22Rv1 (cell line): ENCODE measurements at regions not wholly inside any gene's neighbourhood (a gene's known extent, or its start where the extent isn't known, plus 50 kb on each side); places are given as distances from the start of the nearest gene placed in this dataset.

Experiments
- ZFX ChIP-seq: fragments of 450-650 bp; IDR thresholded peaks from 2 replicates; pipeline ENCODE4 v1.6.1; 2017; ENCODE audit warnings: antibody characterized with exemption, borderline replicate concordance
- TF ChIP-seq, protein P1 (sequence below): fragments of 450-650 bp; IDR thresholded peaks from 2 replicates; pipeline ENCODE4 v1.5.1; 2017; ENCODE audit warnings: mild to moderate bottlenecking

DNA sequence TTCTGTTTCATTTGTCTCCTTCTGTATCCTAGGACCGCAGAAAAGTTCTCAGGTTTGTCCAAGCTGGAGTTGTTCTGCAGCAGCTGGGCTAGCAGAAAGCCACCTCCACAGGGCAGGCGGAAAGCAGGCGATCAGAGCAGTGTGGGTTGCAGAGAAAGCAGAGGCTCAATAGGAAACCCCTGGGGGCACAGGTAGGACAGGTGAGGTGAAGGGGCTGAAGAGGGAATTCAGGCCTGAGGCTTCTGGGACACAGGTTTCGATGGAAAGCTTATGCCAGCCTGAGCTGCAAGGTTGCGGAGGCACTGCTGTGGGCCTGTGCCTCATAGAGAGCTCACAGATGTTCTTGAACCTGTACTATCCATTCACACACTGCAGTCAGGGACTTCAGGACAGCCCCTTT is 194.9 kb upstream of the TPK1 start:
- TF ChIP-seq, protein P1, sequence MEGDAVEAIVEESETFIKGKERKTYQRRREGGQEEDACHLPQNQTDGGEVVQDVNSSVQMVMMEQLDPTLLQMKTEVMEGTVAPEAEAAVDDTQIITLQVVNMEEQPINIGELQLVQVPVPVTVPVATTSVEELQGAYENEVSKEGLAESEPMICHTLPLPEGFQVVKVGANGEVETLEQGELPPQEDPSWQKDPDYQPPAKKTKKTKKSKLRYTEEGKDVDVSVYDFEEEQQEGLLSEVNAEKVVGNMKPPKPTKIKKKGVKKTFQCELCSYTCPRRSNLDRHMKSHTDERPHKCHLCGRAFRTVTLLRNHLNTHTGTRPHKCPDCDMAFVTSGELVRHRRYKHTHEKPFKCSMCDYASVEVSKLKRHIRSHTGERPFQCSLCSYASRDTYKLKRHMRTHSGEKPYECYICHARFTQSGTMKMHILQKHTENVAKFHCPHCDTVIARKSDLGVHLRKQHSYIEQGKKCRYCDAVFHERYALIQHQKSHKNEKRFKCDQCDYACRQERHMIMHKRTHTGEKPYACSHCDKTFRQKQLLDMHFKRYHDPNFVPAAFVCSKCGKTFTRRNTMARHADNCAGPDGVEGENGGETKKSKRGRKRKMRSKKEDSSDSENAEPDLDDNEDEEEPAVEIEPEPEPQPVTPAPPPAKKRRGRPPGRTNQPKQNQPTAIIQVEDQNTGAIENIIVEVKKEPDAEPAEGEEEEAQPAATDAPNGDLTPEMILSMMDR = no peak
- no peak for TF ChIP-seq ZFX
